HG02938 (cell line): ENCODE measurements at regions not wholly inside any gene's neighbourhood (a gene's known extent, or its start where the extent isn't known, plus 50 kb on each side); places are given as distances from the start of the nearest gene placed in this dataset.

Source experiments
- ATAC-seq: cut with Tn5 transposase; IDR thresholded peaks from one replicate; pipeline ENCODE4 v1.9.1; 2021; ENCODE audit warnings: mild to moderate bottlenecking, moderate library complexity; ENCODE audit not compliant: unreplicated experiment

GRCh38 chr13:104014803-104015645 is 948.8 kb upstream of the SLC10A2 start:
- ATAC-seq, result no peak

- no peak for ATAC-seq
These were observed 945.5 kb upstream of the SLC10A2 start for GRCh38 chr13:104011505-104012241.

- no peak for ATAC-seq
These were observed 942.6 kb upstream of the SLC10A2 start for GRCh38 chr13:104008541-104009435.

GRCh38 chr13:104008075-104008474 is 941.9 kb upstream of the SLC10A2 start:
- ATAC-seq, result no peak

GRCh38 chr13:104006625-104007075 is 940.4 kb upstream of the SLC10A2 start:
- ATAC-seq, result no peak

GRCh38 chr13:104004572-104004971 is 938.4 kb upstream of the SLC10A2 start:
- ATAC-seq, result no peak

- no peak for ATAC-seq
These were observed 936.0 kb upstream of the SLC10A2 start for GRCh38 chr13:104002216-104002615.

GRCh38 chr13:104001766-104002165 is 935.5 kb upstream of the SLC10A2 start:
- ATAC-seq, result no peak

- no peak for ATAC-seq
These were observed 930.5 kb upstream of the SLC10A2 start for GRCh38 chr13:103996733-103997132.

GRCh38 chr13:103983948-103984347 is 917.7 kb upstream of the SLC10A2 start:
- no peak for ATAC-seq

GRCh38 chr13:103976371-103976770 is 910.2 kb upstream of the SLC10A2 start:
- ATAC-seq, result no peak

- no peak for ATAC-seq
These were observed 907.5 kb upstream of the SLC10A2 start for GRCh38 chr13:103973740-103974139.

GRCh38 chr13:103969520-103970050 is 903.4 kb upstream of the SLC10A2 start:
- no peak for ATAC-seq

GRCh38 chr13:103965506-103966243 is 899.5 kb upstream of the SLC10A2 start:
- ATAC-seq, result no peak

- ATAC-seq, result no peak
These were observed 895.6 kb upstream of the SLC10A2 start for GRCh38 chr13:103961784-103962183.

GRCh38 chr13:103961129-103961528 is 894.9 kb upstream of the SLC10A2 start:
- ATAC-seq, result no peak

GRCh38 chr13:103960001-103960400 is 893.8 kb upstream of the SLC10A2 start:
- ATAC-seq, result no peak

- no peak for ATAC-seq
These were observed 892.5 kb upstream of the SLC10A2 start for GRCh38 chr13:103958691-103959090.

GRCh38 chr13:103957939-103958338 is 891.7 kb upstream of the SLC10A2 start:
- ATAC-seq, result no peak

GRCh38 chr13:103953859-103954258 is 887.6 kb upstream of the SLC10A2 start:
- no peak for ATAC-seq
